A549 (cell line): ENCODE measurements at regions not wholly inside any gene's neighbourhood (a gene's known extent, or its start where the extent isn't known, plus 50 kb on each side); places are given as distances from the start of the nearest gene placed in this dataset.

Experiments
- ATAC-seq, 2 experiments: fragments of 200-7000 bp in 1 of 2; fragments of >200 bp in 1 of 2; cut with Nextera tagmentation in 1 of 2; cut with Tn5 transposase in 1 of 2; 3 replicates each; pipeline versions ENCODE4 v1.8.0 to v1.9.1; 2018 to 2020; ENCODE audit warnings: mild to moderate bottlenecking in 1 of 2, moderate library complexity in 1 of 2
- CTCF ChIA-PET: fragments of 300-600 bp; sonication (Branson Sonifier 250); formaldehyde crosslinking; extraction: SDS; loops from one replicate; lab custom pipeline; 2021; ENCODE audit warnings: antibody characterized with exemption, inconsistent platforms; lab: Yijun Ruan, JAX
- POLR2A ChIA-PET: fragments of 350-600 bp; formaldehyde crosslinking; extraction: SDS; loops from one replicate; lab custom pipeline; 2021; ENCODE audit warnings: antibody characterized with exemption, inconsistent platforms; lab: Yijun Ruan, JAX
- DNase-seq, 2 experiments: peaks; one replicate each; pipeline versions ENCODE4 v3.0.0 to v3.0.0-alpha.2; 2011 to 2016; ENCODE audit warnings: low read depth in 1 of 2, low spot score in 1 of 2
- FAIRE-seq: peaks from 2 replicates; lab custom pipeline; 2011; peaks lifted over from hg19 to GRCh38; lab: Jason Lieb, UNC
- H3K27ac ChIP-seq, 2 experiments: fragments of >200 bp; sonication (Bioruptor Twin); formaldehyde crosslinking; 3 replicates each; pipeline ENCODE4 v1.5.1; 2016 to 2017
- H3K4me1 ChIP-seq: fragments of >200 bp; sonication (Bioruptor Twin); formaldehyde crosslinking; 3 replicates; pipeline ENCODE4 v1.6.1; 2016
- H3K4me2 ChIP-seq: fragments of >200 bp; sonication (Bioruptor Twin); formaldehyde crosslinking; 3 replicates; pipeline ENCODE4 v1.6.1; 2016
- H3K4me3 ChIP-seq: fragments of >200 bp; sonication (Bioruptor Twin); formaldehyde crosslinking; 3 replicates; pipeline ENCODE4 v1.5.1; 2016
- H3K9me3 ChIP-seq: fragments of >200 bp; sonication (Bioruptor Twin); formaldehyde crosslinking; 3 replicates; pipeline ENCODE4 v1.6.1; 2016
- ATOH8 ChIP-seq: fragments of 250-450 bp; sonication (Bioruptor Pico); IDR thresholded peaks from 2 replicates; pipeline ENCODE4 v1.5.0; 2020; ENCODE audit warnings: low read depth, mild to moderate bottlenecking, moderate library complexity
- CBX2 ChIP-seq: fragments of 200-600 bp; sonication (generic); IDR thresholded peaks from 2 replicates; pipeline ENCODE4 v1.6.1; 2016; ENCODE audit warnings: low read depth, mild to moderate bottlenecking, borderline replicate concordance
- CEBPB ChIP-seq, 2 experiments: fragments of >200 bp in 1 of 2; sonication (Bioruptor Twin) in 1 of 2; formaldehyde crosslinking in 1 of 2; IDR thresholded peaks; 2 replicates each; pipeline ENCODE4 v1.6.1; 2012 to 2016
- CHD4 ChIP-seq: fragments of 200-600 bp; sonication (generic); IDR thresholded peaks from 2 replicates; pipeline ENCODE4 v1.6.1; 2016; ENCODE audit warnings: antibody characterized with exemption, mild to moderate bottlenecking, borderline replicate concordance
- EHMT2 ChIP-seq: fragments of 200-600 bp; sonication (generic); IDR thresholded peaks from 2 replicates; pipeline ENCODE4 v1.6.1; 2016; ENCODE audit warnings: antibody characterized with exemption, low read depth, mild to moderate bottlenecking, moderate library complexity
- GATA3 ChIP-seq: IDR thresholded peaks from 2 replicates; pipeline ENCODE4 v1.6.1; 2012; ENCODE audit warnings: borderline replicate concordance
- HDAC2 ChIP-seq: fragments of 200-600 bp; sonication (generic); IDR thresholded peaks from 2 replicates; pipeline ENCODE4 v1.6.1; 2016
- HES2 ChIP-seq: fragments of >200 bp; sonication (Bioruptor Twin); formaldehyde crosslinking; IDR thresholded peaks from 2 replicates; pipeline ENCODE4 v1.6.1; 2016
- HEYL ChIP-seq: fragments of 250-450 bp; sonication (Bioruptor Pico); IDR thresholded peaks from 2 replicates; pipeline ENCODE4 v1.8.0; 2021; ENCODE audit warnings: mild to moderate bottlenecking, moderate library complexity
- HMGXB4 ChIP-seq: fragments of 250-450 bp; sonication (Bioruptor Pico); IDR thresholded peaks from 2 replicates; pipeline ENCODE4 v1.5.0; 2021; ENCODE audit warnings: mild to moderate bottlenecking, moderate library complexity, borderline replicate concordance
- HOXB13 ChIP-seq: fragments of 250-450 bp; sonication (Bioruptor Pico); IDR thresholded peaks from 2 replicates; pipeline ENCODE4 v1.5.0; 2020; ENCODE audit warnings: low read depth, mild to moderate bottlenecking, moderate library complexity
- HOXB5 ChIP-seq: fragments of 250-450 bp; sonication (Bioruptor Pico); IDR thresholded peaks from 2 replicates; pipeline ENCODE4 v1.5.0; 2020; ENCODE audit warnings: mild to moderate bottlenecking, moderate library complexity
- JUN ChIP-seq, 2 experiments: fragments of >200 bp; sonication (Bioruptor Twin); formaldehyde crosslinking; IDR thresholded peaks; 2 replicates in 1 of 2; 3 replicates in 1 of 2; pipeline ENCODE4 v1.6.1; 2016 to 2017
- KDM5A ChIP-seq: fragments of 200-600 bp; sonication (generic); IDR thresholded peaks from 2 replicates; pipeline ENCODE4 v1.6.1; 2016; ENCODE audit warnings: antibody characterized with exemption, mild to moderate bottlenecking
- NFE2L2 ChIP-seq: fragments of 150-350 bp; conservative IDR thresholded peaks from 2 replicates; pipeline ENCODE4 v1.6.1; 2014; ENCODE audit warnings: low read length
- PBX3 ChIP-seq: IDR thresholded peaks from 2 replicates; pipeline ENCODE4 v1.6.1; 2012
- POLR2A ChIP-seq: IDR thresholded peaks from 2 replicates; pipeline ENCODE4 v1.6.1; 2012; ENCODE audit warnings: mild to moderate bottlenecking, low read length
- RCOR1 ChIP-seq: fragments of 150-350 bp; IDR thresholded peaks from 2 replicates; pipeline ENCODE4 v1.6.1; 2014; ENCODE audit warnings: antibody characterized with exemption, low read length, low read depth
- REST ChIP-seq: fragments of 200-600 bp; sonication (generic); IDR thresholded peaks from 2 replicates; pipeline ENCODE4 v1.6.1; 2016; ENCODE audit warnings: antibody characterized with exemption, mild to moderate bottlenecking, moderate library complexity
- TP53 ChIP-seq: fragments of 250-450 bp; sonication (Bioruptor Pico); IDR thresholded peaks from 2 replicates; pipeline ENCODE4 v1.5.0; 2021; ENCODE audit warnings: mild to moderate bottlenecking, moderate library complexity
- ZNF302 ChIP-seq: fragments of 250-450 bp; sonication (Bioruptor Pico); IDR thresholded peaks from 2 replicates; pipeline ENCODE4 v1.9.0; 2021; ENCODE audit warnings: inconsistent platforms, mild to moderate bottlenecking, moderate library complexity
- ZSCAN20 ChIP-seq: fragments of 250-450 bp; sonication (Bioruptor Pico); IDR thresholded peaks from 2 replicates; pipeline ENCODE4 v1.8.0; 2022; ENCODE audit warnings: mild to moderate bottlenecking, moderate library complexity
- whole genome bisulfite sequencing: methylation state at CpG from one replicate; pipeline ENCODE4 v1.1.6; 2017; ENCODE audit errors: missing lambda C conversion rate; 5-methylcytosine and 5-hydroxymethylcytosine counted together

- FAIRE-seq = no peak
- WGBS = 14% methylated on average over 6 of the region's 6 CpGs
Observed at GRCh38 chr18:77895250-77895649, 645.6 kb downstream of the GALR1 start.

GRCh38 chr18:77896586-77897252, 647.1 kb downstream of the GALR1 start:
- ATAC-seq (no peak), FAIRE-seq (no peak), DNase-seq (no peak)
- no peak overlapping the region for H3K4me3 ChIP-seq
- H3K4me1 ChIP-seq = no peaks in the 10 kb centered on the region
- WGBS = 24% methylated on average over 12 of the region's 12 CpGs
- no peak overlapping the region for H3K4me2 ChIP-seq
- no peak overlapping the region for H3K27ac ChIP-seq
- POLR2A ChIA-PET = no interaction called here
- CTCF ChIA-PET = interaction anchor here (1.1 kb wide), 1 partner anchor 854 kb away, joined by 3 read pairs; no protein-coding TSS in a partner anchor
- TF ChIP-seq HOXB5 (no peak), NFE2L2 (no peak), EHMT2 (no peak), HES2 (no peak), CBX2 (no peak), HDAC2 (no peak), CEBPB (IDR thresholded peaks at IDR 0.05) (no peak), TP53 (CRISPR knock-in tag) (no peak), POLR2A (no peak), HMGXB4 (CRISPR knock-in tag) (no peak), ZSCAN20 (CRISPR knock-in tag) (no peak), CHD4 (no peak)
- H3K9me3 ChIP-seq = no peaks in the 10 kb centered on the region

More at GRCh38 chr18:77895250-77895649, 645.6 kb downstream of the GALR1 start:
- Histone ChIP-seq H3K9me3 (no peaks in the 10 kb centered on the region), H3K27ac (no peak overlapping the region), H3K4me2 (no peak overlapping the region), H3K4me1 (no peaks in the 10 kb centered on the region), H3K4me3 (no peak overlapping the region)
- no peak for DNase-seq
- ATAC-seq = no peak
- ChIA-PET CTCF (no interaction called here), POLR2A (no interaction called here)
- TF ChIP-seq ATOH8 (CRISPR knock-in tag) (no peak), KDM5A (no peak), JUN (IDR thresholded peaks at IDR 0.05) (no peak)

- POLR2A ChIA-PET = no interaction called here
- H3K4me3 ChIP-seq = no peak overlapping the region
- no peaks in the 10 kb centered on the region for H3K4me1 ChIP-seq
- ATAC-seq (no peak), DNase-seq (no peak), FAIRE-seq (no peak)
- CTCF ChIA-PET = no interaction called here
- no peaks in the 10 kb centered on the region for H3K9me3 ChIP-seq
- TF ChIP-seq HOXB13 (CRISPR knock-in tag) (no peak), GATA3 (no peak), RCOR1 (no peak), PBX3 (no peak), CHD4 (no peak), ZNF302 (CRISPR knock-in tag) (no peak), HEYL (CRISPR knock-in tag) (no peak), TP53 (CRISPR knock-in tag) (no peak), REST (no peak)
- no peak overlapping the region for H3K27ac ChIP-seq
- whole genome bisulfite sequencing = 31% methylated on average over 4 of the region's 8 CpGs
- no peak overlapping the region for H3K4me2 ChIP-seq
Observed at GRCh38 chr18:77897606-77898005, 648.0 kb downstream of the GALR1 start.
